ENCODE measurements at regions not wholly inside any gene's neighbourhood (a gene's known extent, or its start where the extent isn't known, plus 50 kb on each side); places are given as distances from the start of the nearest gene placed in this dataset.
"Not testable (repeated sequence)": the region's sequence is repeated elsewhere in the genome, so short reads cannot be mapped to it uniquely, and the experiment has no call there.

DNA sequence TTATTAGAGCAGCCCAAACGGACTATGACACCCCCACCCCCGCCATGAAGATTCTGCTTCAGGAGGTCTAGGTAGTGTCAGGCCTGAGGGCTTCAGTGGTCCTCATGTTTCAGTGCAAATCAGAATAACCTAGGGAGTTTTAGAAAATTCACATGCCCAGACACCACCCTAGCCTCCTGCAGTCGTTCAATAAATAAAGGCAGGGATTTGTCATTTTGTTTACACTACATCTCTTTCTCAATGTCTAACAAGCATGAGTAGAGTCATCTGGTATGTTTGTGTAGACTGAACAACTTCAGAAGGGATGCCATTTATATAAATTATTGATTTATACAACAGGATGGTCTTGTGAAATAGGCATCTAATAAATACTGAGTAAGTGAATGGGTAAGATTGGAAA, 112.1 kb upstream of the SERPINE2 start:
- no peak for DNase-seq

DNA sequence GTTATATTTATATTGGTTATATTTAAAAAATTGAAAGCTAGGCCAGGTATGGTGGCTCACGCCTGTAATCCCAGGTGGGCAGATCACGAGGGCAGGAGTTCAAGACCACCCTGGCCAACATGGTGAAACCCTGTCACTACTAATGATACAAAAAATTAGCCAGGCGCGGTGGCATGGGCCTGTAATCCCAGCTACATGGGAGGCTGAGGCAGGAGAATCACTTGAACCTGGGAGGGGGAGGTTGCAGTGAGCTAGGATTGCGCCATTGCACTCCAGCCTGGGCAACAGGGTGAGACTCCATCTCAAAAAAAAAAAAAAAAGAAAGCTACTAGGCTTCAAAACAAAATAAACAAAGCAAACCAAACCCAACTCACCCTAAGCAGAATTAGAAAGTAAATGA, 109.0 kb upstream of the SERPINE2 start:
- DNase-seq: not testable (repeated sequence)

DNA sequence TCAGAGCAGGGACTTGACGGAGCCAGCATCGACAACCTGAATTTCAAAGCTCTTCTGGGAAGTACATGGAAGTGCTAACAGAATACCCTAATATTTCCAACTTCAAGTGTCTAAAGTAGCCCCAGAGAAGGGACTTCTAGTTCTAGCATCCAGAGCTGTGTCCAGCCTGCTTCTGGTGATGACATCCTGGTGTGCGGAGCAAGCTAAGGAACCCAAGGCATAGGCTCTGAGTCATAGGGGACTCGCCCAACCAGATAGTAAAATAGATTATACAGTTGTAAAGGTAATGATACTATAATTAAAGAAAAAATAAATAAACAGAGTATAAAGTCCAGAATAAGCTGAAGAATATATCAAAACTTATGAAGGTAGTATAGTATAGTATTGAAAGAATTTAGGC, 108.1 kb upstream of the SERPINE2 start:
- DNase-seq: no peak

DNA sequence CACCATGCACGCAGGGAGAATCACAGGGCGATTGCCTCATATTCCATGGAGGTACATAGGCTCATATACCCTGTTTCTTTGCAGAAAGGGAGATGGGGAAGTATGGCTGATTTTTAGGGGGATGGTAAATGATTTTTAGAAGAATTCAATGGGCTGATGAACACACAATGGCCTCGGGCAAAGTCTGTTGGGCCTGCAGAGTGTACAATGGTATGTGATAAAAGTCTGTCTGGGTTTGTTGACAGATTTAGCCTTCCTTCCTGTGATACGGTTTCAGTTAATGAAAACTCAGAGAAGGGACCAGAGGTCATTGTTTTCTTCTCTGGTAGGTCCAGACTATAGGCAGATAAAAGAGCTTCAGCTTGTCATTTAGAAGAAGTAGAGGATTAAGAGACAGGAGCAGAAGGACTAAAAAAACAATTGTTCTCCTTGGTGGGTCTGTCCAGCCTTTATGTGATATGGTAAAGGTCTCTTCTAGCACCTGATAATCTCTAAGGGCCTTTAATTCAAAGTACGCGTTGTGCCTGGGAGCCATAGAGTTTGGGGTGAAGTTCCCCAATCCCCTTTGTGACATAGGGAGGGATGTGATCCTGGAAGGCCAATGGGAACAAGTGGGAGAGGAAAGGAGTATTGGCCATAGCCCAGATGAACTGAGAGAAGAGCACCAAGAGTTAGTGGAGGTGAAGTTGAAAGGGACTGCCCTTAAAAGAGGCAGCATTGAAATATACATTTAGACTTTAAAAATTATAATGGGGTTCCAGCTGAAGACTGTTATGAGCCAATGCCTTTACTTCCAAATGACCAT, 107.5 kb upstream of the SERPINE2 start:
- no peak for DNase-seq

DNA sequence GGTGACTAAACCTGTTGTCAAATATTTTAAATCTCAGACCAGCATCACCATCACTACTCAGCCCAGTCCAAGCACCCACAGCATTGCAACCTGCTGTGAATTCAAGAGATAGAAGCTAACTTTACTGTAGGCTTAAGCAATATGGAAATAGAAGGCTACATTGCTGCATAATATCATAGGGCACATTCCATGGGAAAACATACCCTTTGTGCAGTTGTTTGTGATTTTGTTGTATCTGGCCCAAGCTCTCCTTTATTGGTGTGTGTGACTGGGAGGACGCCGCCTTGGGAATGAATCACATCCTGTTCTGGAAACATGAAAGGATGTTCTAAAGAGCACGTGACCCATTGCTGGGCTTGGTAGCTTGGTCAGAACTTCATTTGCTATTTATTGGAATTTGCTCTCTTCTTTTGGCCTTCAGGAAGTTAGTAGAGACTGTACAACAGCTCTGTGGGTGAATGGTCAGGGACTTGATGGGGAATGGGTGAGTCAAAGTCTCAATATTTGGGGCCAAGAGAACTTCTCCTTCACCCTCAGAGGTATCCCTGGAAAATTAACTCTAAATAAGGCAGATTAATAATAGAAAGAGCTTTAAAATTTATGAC, 106.8 kb upstream of the SERPINE2 start:
- DNase-seq: no peak

DNA sequence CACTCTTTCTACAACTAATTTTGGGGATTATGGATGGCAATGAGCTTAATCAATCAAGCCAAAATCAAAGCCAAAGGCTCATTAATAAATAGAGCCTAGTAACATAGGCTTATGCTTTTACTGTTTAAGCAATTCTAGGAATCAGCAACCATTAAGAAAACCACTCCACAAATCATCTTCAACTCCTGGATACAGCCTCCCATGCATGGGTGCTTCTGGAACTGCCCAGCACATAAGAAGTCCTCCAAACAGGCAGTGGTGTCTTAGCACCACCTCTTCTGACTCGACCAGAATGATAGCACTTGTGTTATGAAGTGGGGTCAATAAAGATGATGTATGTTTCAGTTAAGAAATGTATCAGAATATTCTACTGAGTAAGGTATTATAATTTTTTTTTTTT, 104.4 kb upstream of the SERPINE2 start:
- no peak for DNase-seq

DNA sequence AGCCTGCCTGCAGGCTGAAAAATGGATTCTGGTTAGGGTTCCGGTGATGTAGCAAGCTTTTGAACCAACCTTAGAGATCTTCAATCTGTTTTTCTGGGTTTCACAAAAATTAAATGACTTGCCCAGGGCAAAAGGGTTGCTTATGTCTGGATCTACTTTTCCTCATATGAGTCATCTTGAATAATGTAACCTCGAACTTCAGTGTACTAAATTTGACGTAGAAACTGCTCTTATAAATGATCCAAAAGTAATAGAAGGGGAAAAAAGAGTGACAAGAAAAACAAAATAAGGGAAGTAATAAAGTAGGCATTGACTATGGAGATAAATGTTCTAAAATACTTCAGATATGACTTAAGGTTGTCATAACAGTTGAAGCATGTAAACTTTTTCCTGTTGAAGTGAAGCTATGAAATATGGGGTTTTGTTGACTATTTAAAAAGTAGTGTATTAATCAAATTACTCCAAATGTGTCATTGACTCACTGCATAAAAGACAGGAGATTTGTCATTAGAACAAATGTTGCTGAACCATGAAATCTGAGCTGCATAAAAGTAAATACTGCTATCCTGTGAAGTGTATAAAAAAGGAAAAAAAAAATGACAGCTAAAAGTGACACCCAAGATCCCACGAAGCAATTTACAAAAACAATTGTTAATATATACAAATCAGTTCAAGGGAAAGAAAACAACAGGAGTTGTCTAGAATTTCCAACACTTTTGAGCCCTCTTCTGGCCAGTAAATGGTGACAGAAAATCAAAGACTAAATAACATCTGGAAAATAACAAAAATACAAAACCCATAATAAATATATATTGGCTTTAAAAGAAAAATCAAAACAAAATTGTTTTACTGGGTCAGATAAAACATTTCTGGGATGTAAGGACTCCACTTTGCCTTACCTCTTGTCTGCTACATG, 103.6 kb upstream of the SERPINE2 start:
- no peak for DNase-seq

DNA sequence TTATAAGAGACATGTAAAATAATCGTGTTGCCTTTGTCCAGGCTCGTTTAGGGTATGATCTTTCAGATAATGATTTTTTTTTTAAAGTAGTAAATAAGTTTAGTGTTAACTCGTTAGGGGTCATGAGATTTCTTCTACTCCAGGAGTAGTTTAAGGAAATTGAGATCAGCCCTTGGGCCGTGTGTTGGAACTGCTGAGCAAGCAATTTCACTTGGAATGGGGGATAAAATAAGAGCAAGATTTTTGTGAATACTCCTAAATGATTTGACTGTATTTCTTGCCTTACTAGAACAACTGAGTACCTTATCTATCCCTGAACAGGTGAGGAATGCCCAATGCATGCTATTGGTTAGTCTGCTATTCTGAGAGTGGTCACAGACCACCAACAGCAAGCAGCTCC, 102.2 kb upstream of the SERPINE2 start:
- no peak for DNase-seq

- DNase-seq: no peak
These were observed 98.1 kb upstream of the SERPINE2 start for GRCh38 chr2:224137208-224137607.

GRCh38 chr2:224136396-224136795, 97.3 kb upstream of the SERPINE2 start:
- no peak for DNase-seq

- DNase-seq: no peak
These were observed 96.8 kb upstream of the SERPINE2 start for GRCh38 chr2:224135881-224136280.

DNA sequence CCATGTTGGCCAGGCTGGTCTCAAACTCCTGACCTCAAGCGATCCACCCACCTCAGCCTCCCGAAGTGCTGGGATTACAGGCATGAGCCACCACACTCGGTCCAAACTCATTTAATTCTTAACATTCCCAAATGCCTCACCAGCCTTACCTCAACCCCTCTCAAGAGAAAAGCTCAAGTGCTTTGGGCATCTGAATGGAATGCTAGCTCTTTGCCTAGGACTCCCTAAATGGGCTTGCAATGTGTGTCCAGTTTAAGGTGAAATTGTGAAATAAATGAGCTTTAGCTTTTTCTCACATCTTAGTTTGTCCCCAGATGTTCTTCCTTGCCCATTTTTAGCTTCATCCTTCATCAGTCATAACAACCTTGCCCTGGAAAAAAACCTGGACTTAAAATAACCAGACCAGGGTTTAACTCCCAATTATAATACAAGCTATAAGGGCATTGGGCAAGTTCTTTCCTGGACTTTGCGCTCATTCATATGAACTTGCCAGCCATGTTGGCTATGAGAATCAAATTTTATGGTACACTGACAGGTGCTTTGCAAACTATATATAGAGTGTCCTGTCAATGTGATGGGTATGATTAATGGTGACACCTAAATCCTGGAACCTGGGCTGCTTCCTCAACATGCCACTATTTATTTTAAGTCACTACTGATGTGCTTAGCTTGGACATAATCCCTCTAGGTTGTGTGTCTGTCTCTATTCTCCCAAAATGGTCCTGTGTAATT, 95.1 kb upstream of the SERPINE2 start:
- DNase-seq: no peak

- no peak for DNase-seq
These were observed 94.3 kb upstream of the SERPINE2 start for GRCh38 chr2:224133387-224133786.

DNA sequence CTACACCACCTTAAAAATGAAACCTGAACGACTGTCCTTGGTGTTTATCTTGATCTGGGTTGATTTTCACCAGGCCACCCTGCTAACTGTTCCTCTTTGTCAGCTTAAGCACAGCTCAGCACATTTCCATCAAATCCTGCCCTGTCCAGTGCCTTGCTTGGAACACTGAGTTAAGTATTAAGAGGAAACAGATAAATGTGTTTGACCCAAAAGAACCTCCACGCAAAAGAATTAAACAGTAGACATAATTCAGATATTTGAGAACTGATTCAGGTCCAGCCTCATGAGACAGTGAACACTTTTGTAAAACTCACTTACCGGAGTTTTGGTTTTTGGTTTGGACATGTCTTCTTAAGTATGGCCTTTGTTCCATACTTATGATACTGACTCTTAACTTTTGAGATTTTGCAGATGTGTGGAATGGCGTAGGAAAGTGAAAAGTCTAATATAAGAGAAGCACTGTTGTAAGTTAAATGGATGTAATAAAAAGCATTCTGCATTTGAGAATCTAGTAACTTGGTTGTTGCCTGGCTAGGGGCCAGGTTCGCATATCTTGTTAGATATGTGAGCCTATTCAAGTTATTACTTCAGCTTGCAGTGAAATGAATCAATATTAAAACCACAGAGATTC, 88.9 kb upstream of the SERPINE2 start:
- no peak for DNase-seq

DNA sequence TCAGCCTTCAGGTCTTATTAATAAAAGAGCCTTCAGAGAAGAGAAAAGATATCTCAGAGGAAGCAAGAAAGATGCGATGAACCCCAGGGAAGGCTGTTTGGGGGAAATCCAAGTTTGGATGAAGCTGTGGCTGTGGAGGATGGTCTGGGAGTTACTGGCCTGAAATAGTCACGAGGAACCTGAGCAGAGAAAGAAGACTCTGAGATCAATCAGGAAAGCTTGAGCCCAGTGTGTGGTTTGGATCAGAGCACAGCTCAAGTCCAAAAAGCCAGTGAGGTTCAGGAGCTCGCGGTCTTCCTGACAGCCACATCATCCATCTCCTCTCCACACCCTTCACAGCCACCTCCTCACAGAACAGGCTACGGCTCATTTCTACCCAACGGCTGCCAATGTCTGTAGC, 87.4 kb upstream of the SERPINE2 start:
- DNase-seq: no peak

DNA sequence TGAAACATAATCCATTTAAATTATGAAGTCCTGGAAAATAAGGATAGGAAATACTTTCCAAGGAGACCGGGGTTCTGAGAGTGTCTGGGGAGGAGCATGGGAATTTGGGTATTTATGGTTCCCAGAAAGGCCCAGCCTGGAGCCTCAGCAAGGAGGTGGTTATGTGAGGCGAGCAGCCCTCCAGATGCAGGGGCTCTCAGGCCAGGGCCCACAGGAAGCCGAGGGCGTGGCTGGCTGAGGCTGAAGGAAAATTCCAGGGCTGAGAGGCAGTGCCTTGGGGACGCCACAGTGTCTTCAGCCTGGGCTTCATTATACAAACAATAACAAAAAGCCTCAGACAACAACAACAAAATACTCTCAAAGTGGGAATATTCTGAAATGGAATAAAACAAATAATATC, 86.9 kb upstream of the SERPINE2 start:
- no peak for DNase-seq

- no peak for DNase-seq
These were observed 83.5 kb upstream of the SERPINE2 start for GRCh38 chr2:224122542-224122941.

GRCh38 chr2:224121406-224122067, 82.5 kb upstream of the SERPINE2 start:
- no peak for DNase-seq

DNA sequence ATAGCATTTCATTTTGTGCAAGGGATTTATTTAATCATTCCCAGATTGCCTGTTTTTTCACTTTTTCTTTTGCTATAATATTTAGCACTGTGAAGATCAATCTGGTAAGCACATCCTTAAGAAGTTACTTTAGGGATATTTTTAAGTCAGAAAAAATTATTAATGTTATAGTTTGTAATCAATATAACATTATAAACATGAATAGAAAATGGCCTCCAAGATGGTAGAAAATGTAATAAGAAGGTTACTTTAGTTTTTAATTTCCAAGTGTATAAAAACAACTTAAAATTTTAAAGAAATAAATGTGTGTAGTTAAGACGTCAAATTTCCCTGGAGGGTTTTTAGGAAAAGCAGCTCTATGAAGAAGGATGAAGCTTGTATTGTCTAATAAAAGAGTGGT, 81.9 kb upstream of the SERPINE2 start:
- no peak for DNase-seq

DNA sequence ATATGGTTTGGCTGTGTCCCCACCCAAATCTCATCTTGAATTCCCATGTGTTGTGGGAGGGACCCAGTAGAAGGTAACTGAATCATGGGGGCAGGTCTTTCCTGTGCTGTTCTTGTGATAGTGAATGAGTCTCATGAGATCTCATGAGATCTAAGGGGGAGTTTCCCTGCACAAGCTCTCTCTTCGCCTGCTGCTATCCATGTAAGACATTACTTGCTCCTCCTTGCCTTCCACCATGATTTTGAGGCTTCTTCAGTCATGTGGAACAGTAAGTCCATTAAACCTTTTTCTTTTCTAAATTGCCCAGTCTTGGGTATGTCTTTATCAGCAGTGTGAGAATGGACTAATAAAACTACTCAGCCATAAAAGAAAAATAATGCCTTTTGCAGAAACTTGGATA, 80.8 kb upstream of the SERPINE2 start:
- not testable (repeated sequence) for DNase-seq
